Activated B cell treated with CpG ODN at 0.5 μM for 24 hours (primary cell): ENCODE measurements at regions not wholly inside any gene's neighbourhood (a gene's known extent, or its start where the extent isn't known, plus 50 kb on each side); places are given as distances from the start of the nearest gene placed in this dataset.

Source experiments
- ATAC-seq: fragments of 200-7000 bp; cut with Tn5 transposase; one replicate; pipeline ENCODE4 v1.10.0; 2021; ENCODE audit warnings: low read depth, mild to moderate bottlenecking, moderate library complexity
- CTCF ChIA-PET: fragments of 350-600 bp; sonication (Branson Sonifier 250); formaldehyde crosslinking; loops from one replicate; lab custom pipeline; 2021; ENCODE audit warnings: antibody characterized with exemption; lab: Charles Lee
- POLR2A ChIA-PET: fragments of 350-600 bp; sonication (Branson Sonifier 250); formaldehyde crosslinking; loops from one replicate; lab custom pipeline; 2021; ENCODE audit warnings: antibody characterized with exemption; lab: Charles Lee
- DNase-seq: peaks from one replicate; pipeline ENCODE4 v3.0.0; 2022
- H3K27ac Mint-ChIP-seq: one replicate; pipeline ENCODE4 v1.8.0; 2020; ENCODE audit warnings: mixed read lengths
- H3K27me3 Mint-ChIP-seq: one replicate; pipeline ENCODE4 v1.8.0; 2021; ENCODE audit warnings: mixed read lengths
- H3K36me3 Mint-ChIP-seq: one replicate; pipeline ENCODE4 v1.8.0; 2021; ENCODE audit warnings: low read depth, mixed read lengths
- H3K4me1 Mint-ChIP-seq: one replicate; pipeline ENCODE4 v1.8.0; 2021; ENCODE audit warnings: mixed read lengths
- H3K4me3 Mint-ChIP-seq: one replicate; pipeline ENCODE4 v1.8.0; 2020; ENCODE audit warnings: mild to moderate bottlenecking, mixed read lengths
- H3K9me3 Mint-ChIP-seq: one replicate; pipeline ENCODE4 v1.8.0; 2020; ENCODE audit warnings: mixed read lengths
- CTCF ChIP-seq: fragments of 200-600 bp; IDR thresholded peaks from one replicate; pipeline ENCODE4 v1.8.0; 2022; ENCODE audit warnings: antibody characterized with exemption, mild to moderate bottlenecking
- intact Hi-C: fragments of 100-400 bp; cut with micrococcal nuclease; formaldehyde crosslinking; loops from one replicate; pipeline ENCODE4 v1.15.1; 2024

DNA sequence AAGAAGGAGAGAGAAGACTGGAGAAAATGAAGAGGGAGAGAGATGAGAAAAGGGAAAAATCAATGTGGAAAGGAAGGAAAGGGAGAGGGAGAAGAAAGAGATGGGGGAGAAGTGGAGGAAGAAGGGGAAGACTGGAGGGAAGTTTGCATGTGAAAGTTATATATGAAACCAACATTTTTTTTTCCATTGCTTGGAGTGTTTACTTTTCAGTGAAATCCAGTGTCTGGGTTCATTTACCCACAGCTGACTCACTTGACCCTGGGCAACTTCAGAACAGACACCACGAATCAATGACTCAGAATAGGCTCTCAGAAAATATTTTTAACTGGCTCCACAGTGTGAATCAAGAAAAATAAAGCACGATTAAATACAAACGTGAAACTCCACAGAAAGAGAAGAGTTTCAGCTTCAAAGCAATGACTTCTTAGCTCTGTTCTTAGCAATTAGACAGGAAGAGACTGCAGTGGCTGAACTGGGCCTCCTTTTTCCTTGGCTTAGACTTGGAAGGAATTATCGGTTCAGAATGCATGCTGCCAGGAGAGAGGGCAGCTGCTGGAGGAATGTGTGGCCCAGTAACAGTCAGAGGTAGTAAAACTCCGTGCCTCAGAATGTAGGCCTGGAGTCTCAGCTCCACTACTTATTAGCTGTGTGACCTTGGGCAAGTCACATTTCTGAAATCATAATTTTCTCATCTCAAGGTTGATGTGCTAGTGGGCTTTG is 237.5 kb downstream of the MIAT start:
- no peak overlapping the region for H3K4me3 Mint-ChIP-seq
- DNase-seq (no peak), ATAC-seq (no peak)
- H3K27me3 Mint-ChIP-seq = peaks cover 36% of the 10 kb centered on the region
- H3K9me3 Mint-ChIP-seq = no peaks in the 10 kb centered on the region
- intact Hi-C loops = no loop called here
- no peaks in the 10 kb centered on the region for H3K36me3 Mint-ChIP-seq
- POLR2A ChIA-PET = no interaction called here
- no peaks in the 10 kb centered on the region for H3K4me1 Mint-ChIP-seq
- H3K27ac Mint-ChIP-seq = no peak overlapping the region
- TF ChIP-seq CTCF = no peak
- CTCF ChIA-PET = no interaction called here

DNA sequence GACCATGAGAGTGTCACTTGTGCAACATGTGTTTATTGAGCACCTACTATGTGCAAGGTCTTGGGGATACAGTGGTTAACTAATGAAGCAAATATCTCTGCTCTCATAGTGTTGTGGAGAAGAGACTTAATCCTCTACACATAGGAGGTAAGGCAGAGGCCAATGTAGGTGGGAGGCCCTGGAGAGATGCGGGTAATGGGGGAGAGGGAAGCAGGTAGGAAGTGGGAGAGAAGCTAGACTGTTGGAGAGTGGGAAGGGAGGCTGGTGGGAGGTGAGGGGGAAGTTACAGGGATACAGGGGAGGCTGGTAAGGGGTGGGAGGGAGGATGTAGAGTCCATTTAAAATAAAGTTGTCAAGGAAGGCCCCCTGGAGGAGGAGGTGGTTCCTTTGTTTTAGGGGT is 240.0 kb downstream of the MIAT start:
- H3K4me3 Mint-ChIP-seq = no peak overlapping the region

DNA sequence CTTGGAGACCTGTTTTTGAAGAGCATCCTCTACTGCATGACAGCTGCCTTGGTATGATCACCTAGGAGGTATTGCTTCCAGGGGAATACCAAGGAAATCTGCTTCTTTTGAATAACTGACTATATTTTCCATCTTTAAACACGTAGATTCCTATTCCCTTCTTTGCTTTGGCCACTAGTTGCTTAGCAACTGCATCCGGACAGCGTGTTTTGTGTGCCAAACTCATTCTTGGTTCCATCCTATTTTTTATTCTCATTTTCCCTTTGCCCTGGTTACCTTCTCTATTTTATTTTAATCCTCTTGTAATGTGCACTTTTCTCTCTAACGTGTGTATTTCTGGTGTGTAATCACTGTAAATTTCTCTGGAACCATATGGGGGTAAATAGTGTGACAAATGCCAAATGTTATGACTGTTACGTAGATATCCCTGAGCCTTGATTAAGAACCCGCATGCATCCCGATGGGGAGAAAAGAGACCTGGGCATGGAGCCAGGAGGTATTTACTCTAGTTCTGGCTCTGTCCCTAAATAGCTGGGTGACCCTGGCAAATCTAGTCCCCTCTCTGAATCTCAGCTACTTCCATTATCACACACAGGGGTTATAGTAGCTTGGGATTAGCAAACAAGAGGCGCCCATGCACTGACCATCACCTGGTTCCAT is 241.7 kb downstream of the MIAT start:
- ATAC-seq (no peak), DNase-seq (no peak)
- ChIA-PET POLR2A (no interaction called here), CTCF (no interaction called here)
- Mint-ChIP-seq H3K9me3 (no peaks in the 10 kb centered on the region), H3K4me1 (peaks cover 19% of the 10 kb centered on the region), H3K27ac (no peak overlapping the region), H3K4me3 (no peak overlapping the region), H3K27me3 (peaks cover 30% of the 10 kb centered on the region), H3K36me3 (no peaks in the 10 kb centered on the region)
- TF ChIP-seq CTCF = no peak
- intact Hi-C loops = no loop called here

More for the DNA sequence above, 240.0 kb downstream of the MIAT start:
- peaks cover 38% of the 10 kb centered on the region for H3K27me3 Mint-ChIP-seq
- no peaks in the 10 kb centered on the region for H3K9me3 Mint-ChIP-seq
- ATAC-seq = no peak
- H3K27ac Mint-ChIP-seq = no peak overlapping the region
- intact Hi-C loops = no loop called here
- POLR2A ChIA-PET = no interaction called here
- no peaks in the 10 kb centered on the region for H3K36me3 Mint-ChIP-seq
- CTCF ChIA-PET = no interaction called here
- H3K4me1 Mint-ChIP-seq = peaks cover 7% of the 10 kb centered on the region
- TF ChIP-seq CTCF = no peak
- DNase-seq = no peak

DNA sequence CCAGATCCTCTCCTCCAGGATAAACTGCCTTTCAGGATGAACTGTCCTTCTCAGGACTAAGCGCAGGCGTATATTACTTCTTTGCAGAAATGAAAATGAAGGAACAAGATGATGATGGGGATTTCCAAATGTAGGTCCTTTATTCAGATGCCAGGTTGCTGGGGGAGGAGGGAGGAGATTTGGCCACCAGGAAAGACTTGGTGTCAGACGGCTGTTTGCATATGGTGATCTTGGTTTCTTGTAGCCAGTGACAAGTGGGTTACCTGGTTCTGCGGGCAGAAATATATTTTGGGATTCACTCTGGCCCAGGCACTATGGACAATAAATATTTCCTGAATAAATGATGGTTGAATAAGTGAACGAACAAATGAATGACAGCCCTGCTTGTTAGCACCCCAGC is 243.4 kb downstream of the MIAT start:
- Mint-ChIP-seq H3K36me3 (no peaks in the 10 kb centered on the region), H3K27me3 (peaks cover 30% of the 10 kb centered on the region), H3K27ac (no peak overlapping the region), H3K4me1 (peaks cover 20% of the 10 kb centered on the region), H3K9me3 (no peaks in the 10 kb centered on the region), H3K4me3 (no peak overlapping the region)
- ChIA-PET POLR2A (no interaction called here), CTCF (no interaction called here)
- ATAC-seq (no peak), DNase-seq (no peak)
- intact Hi-C loops = no loop called here
- TF ChIP-seq CTCF = no peak

DNA sequence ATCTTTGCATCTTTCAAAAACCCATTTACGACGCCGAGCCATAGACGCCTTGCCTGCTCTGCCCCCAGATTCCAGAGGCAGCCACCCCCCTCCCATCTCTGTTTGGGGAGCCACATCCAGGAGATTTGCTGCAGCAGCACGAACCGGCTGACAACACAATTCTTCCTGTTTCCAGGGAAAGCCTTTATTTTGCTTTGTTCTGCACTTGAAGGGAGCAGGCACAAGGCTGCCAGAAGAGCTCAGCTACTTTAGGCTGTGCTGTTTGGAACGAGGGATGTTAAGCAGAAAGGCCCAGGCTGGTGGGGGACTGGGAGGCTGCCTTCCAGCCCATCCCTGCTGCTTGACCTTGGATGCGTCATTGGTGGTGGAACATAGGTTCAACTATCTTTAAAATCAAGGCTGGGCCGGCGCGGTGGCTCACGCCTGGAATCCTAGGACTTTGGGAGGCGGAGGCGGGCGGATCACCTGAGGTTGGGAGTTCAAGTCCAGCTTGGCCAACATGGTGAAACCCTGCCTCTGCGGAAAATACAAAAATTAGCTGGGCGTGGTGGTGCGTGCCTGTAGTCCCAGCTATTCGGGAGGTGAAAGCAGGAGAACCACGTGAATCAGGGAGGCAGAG is 243.9 kb downstream of the MIAT start:
- no peak for DNase-seq
- H3K4me1 Mint-ChIP-seq = peaks cover 20% of the 10 kb centered on the region
- no peak overlapping the region for H3K4me3 Mint-ChIP-seq
- H3K36me3 Mint-ChIP-seq = no peaks in the 10 kb centered on the region
- ChIA-PET POLR2A (no interaction called here), CTCF (no interaction called here)
- TF ChIP-seq CTCF = no peak
- peaks cover 30% of the 10 kb centered on the region for H3K27me3 Mint-ChIP-seq
- H3K9me3 Mint-ChIP-seq = no peaks in the 10 kb centered on the region
- H3K27ac Mint-ChIP-seq = no peak overlapping the region
- ATAC-seq = no peak
- intact Hi-C loops = no loop called here
